IMR-90 (cell line): ENCODE measurements at regions not wholly inside any gene's neighbourhood (a gene's known extent, or its start where the extent isn't known, plus 50 kb on each side); places are given as distances from the start of the nearest gene placed in this dataset.
A peak's percentile ranks its signal among the peaks of the same experiment; 100 is the strongest.

ENCODE experiments used
- ATAC-seq: fragments of 200-7000 bp; cut with Tn5 transposase; 2 replicates; pipeline ENCODE4 v1.9.1; 2020; ENCODE audit warnings: low read depth, mild to moderate bottlenecking, moderate library complexity
- BruUV-seq: library from RNA; stranded (reverse); fragments of 400-500 nt; replicated peaks from 2 replicates; lab custom pipeline; 2021; lab: Mats Ljungman, UMichigan
- CTCF ChIA-PET: fragments of 300-600 bp; formaldehyde crosslinking; extraction: SDS; loops from one replicate; lab custom pipeline; 2021; ENCODE audit warnings: antibody characterized with exemption; lab: Yijun Ruan, JAX
- POLR2A ChIA-PET: fragments of 300-600 bp; sonication (Branson Sonifier 250); formaldehyde crosslinking; loops from one replicate; lab custom pipeline; 2022; ENCODE audit warnings: antibody characterized with exemption; ENCODE audit not compliant: unreplicated experiment; lab: Charles Lee
- DNase-seq: peaks from one replicate; pipeline ENCODE4 v3.0.0; 2013
- H2AFZ ChIP-seq: replicated peaks from 2 replicates; pipeline ENCODE3; 2013; ENCODE audit warnings: low read length, mild to moderate bottlenecking; ENCODE audit not compliant: poor library complexity
- H2AK5ac ChIP-seq: 2 replicates; pipeline ENCODE4 v1.6.1; 2013; ENCODE audit warnings: low read depth, low read length, inconsistent platforms
- H2AK9ac ChIP-seq: replicated peaks from 2 replicates; pipeline ENCODE3; 2013; ENCODE audit warnings: mild to moderate bottlenecking, low read depth, low read length, moderate library complexity; ENCODE audit not compliant: poor library complexity
- H2BK120ac ChIP-seq: 2 replicates; pipeline ENCODE4 v1.6.1; 2013; ENCODE audit warnings: low read depth, low read length, inconsistent platforms
- H2BK15ac ChIP-seq: 3 replicates; pipeline ENCODE4 v1.6.1; 2013; ENCODE audit warnings: low read depth, low read length, inconsistent platforms
- H2BK20ac ChIP-seq: 2 replicates; pipeline ENCODE4 v1.6.1; 2013; ENCODE audit warnings: low read depth, mild to moderate bottlenecking, inconsistent platforms, low read length, moderate library complexity
- H2BK5ac ChIP-seq: 2 replicates; pipeline ENCODE4 v1.6.1; 2013; ENCODE audit warnings: mild to moderate bottlenecking, low read depth, low read length, inconsistent platforms; ENCODE audit not compliant: poor library complexity, severe bottlenecking
- H3K14ac ChIP-seq: replicated peaks from 2 replicates; pipeline ENCODE4 v1.6.1; 2013; ENCODE audit warnings: low read depth, low read length, inconsistent platforms
- H3K18ac ChIP-seq: 2 replicates; pipeline ENCODE4 v1.6.1; 2013; ENCODE audit warnings: low read depth, low read length, control low read depth
- H3K23ac ChIP-seq: 2 replicates; pipeline ENCODE4 v1.6.1; 2013; ENCODE audit warnings: low read depth, low read length, inconsistent platforms
- H3K27ac ChIP-seq: 2 replicates; pipeline ENCODE4 v1.5.1; 2013; ENCODE audit warnings: mild to moderate bottlenecking, control low read depth, low read length; ENCODE audit not compliant: insufficient read depth
- H3K27me3 ChIP-seq: 2 replicates; pipeline ENCODE4 v1.6.1; 2013; ENCODE audit warnings: low read length; ENCODE audit not compliant: control insufficient read depth, insufficient read depth
- H3K36me3 ChIP-seq: 2 replicates; pipeline ENCODE4 v1.6.1; 2013; ENCODE audit warnings: low read length, mixed read lengths; ENCODE audit not compliant: control insufficient read depth, insufficient read depth
- H3K4ac ChIP-seq: 2 replicates; pipeline ENCODE4 v1.6.1; 2013; ENCODE audit warnings: low read depth, low read length, inconsistent platforms
- H3K4me1 ChIP-seq: 2 replicates; pipeline ENCODE4 v1.6.1; 2013; ENCODE audit warnings: low read length, mixed read lengths; ENCODE audit not compliant: control insufficient read depth, insufficient read depth
- H3K4me2 ChIP-seq: 2 replicates; pipeline ENCODE4 v1.6.1; 2013; ENCODE audit warnings: low read depth, mild to moderate bottlenecking, control low read depth, low read length, moderate library complexity
- H3K4me3 ChIP-seq: 2 replicates; pipeline ENCODE4 v1.5.1; 2013; ENCODE audit warnings: low read depth, mild to moderate bottlenecking, control low read depth, low read length, moderate library complexity; ENCODE audit not compliant: insufficient read depth
- H3K56ac ChIP-seq: 2 replicates; pipeline ENCODE4 v1.6.1; 2013; ENCODE audit warnings: low read length, inconsistent platforms; ENCODE audit not compliant: insufficient read depth; ENCODE audit errors: extremely low read depth
- H3K79me1 ChIP-seq, 2 experiments: 2 replicates each; pipeline ENCODE4 v1.6.1; 2013; ENCODE audit warnings: low read length in 2 of 2, inconsistent platforms in 1 of 2, low read depth in 1 of 2
- H3K9ac ChIP-seq: 2 replicates; pipeline ENCODE4 v1.6.1; 2013; ENCODE audit warnings: low read depth, low read length, control low read depth
- H3K9me1 ChIP-seq: 2 replicates; pipeline ENCODE4 v1.6.1; 2013; ENCODE audit warnings: low read length, inconsistent platforms; ENCODE audit not compliant: insufficient read depth
- H3K9me3 ChIP-seq: 2 replicates; pipeline ENCODE4 v1.6.1; 2013; ENCODE audit warnings: low read length; ENCODE audit not compliant: control insufficient read depth, insufficient read depth
- H4K20me1 ChIP-seq: 2 replicates; pipeline ENCODE4 v1.6.1; 2013; ENCODE audit warnings: low read length, inconsistent platforms; ENCODE audit not compliant: insufficient read depth
- H4K5ac ChIP-seq: 2 replicates; pipeline ENCODE4 v1.6.1; 2013; ENCODE audit warnings: mild to moderate bottlenecking, low read depth, low read length, control low read depth
- H4K8ac ChIP-seq, 2 experiments: 2 replicates each; pipeline ENCODE4 v1.6.1; 2013; ENCODE audit warnings: low read depth in 2 of 2, low read length in 2 of 2, control low read depth in 1 of 2, inconsistent platforms in 1 of 2
- H4K91ac ChIP-seq: 2 replicates; pipeline ENCODE4 v1.6.1; 2013; ENCODE audit warnings: low read depth, low read length, inconsistent platforms; ENCODE audit not compliant: insufficient read depth
- POLR2A ChIP-seq: IDR thresholded peaks from 2 replicates; pipeline ENCODE4 v1.6.1; 2012; ENCODE audit warnings: mild to moderate bottlenecking, low read depth, low read length
- WGBS, 2 experiments: methylation state at CpG; one replicate each; pipeline versions ENCODE4 v1.1.5 to v1.1.7; 2013; ENCODE audit warnings: missing lambda C conversion rate in 2 of 2; ENCODE audit not compliant: insufficient read length in 1 of 2; ENCODE audit errors: extremely low coverage in 2 of 2; 5-methylcytosine and 5-hydroxymethylcytosine counted together
- dilution Hi-C: fragments of 300-500 bp; cut with HindIII; formaldehyde crosslinking; loops from one replicate; pipeline ENCODE4 v1.14.3; 2018; ENCODE audit warnings: low sequenced_read_pairs; ENCODE audit not compliant: unreplicated experiment
- in situ Hi-C: fragments of 300-500 bp; cut with MboI; formaldehyde crosslinking; loops from 3 replicates; pipeline ENCODE4 v1.14.3; 2019; ENCODE audit warnings: low sequenced_read_pairs, inconsistent platforms, mixed read lengths
- intact Hi-C: fragments of 100-400 bp; cut with micrococcal nuclease; formaldehyde crosslinking; loops from 2 replicates; pipeline ENCODE4 v1.10.0; 2022
- TF ChIP-seq, protein P1 (sequence below): fragments of 150-350 bp; IDR thresholded peaks from 2 replicates; pipeline ENCODE4 v1.6.1; 2016; ENCODE audit warnings: low read depth, mild to moderate bottlenecking, low read length, moderate library complexity, borderline replicate concordance

DNA sequence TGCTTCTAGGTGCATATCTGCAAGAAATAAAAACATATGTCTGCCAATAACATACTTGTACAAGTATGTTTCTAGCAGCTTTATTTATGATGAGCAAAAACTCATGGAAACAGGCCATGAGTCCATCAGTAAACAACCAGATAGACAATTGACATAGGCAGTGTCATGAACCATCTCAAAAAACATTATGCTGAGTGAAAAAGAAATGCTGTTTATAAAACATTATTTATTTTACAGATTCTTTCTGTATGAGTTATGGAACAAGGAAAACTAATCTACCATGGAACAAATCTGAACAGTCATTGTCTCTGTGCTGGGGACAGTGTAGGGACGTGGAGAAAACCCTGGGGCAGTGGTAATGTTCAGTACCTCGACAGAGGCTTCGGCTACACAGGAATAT lies 283.9 kb downstream of the UQCRFS1 start:
- POLR2A ChIA-PET, result no interaction called here
- peak; percentile 86 for ATAC-seq

More for the DNA sequence above, 283.9 kb downstream of the UQCRFS1 start:
- Histone ChIP-seq H2BK20ac (peak overlapping the region; percentile 81), H3K27ac (peak overlapping the region; percentile 74; the same call in 1 of the 2 replicates), H2BK5ac (peak overlapping the region; percentile 89), H4K8ac (peak overlapping the region in 1 of 2 experiments; percentile 71; a peak in 1 of 4 replicates), H4K20me1 (no peaks in the 10 kb centered on the region), H2BK15ac (no peak overlapping the region), H3K4me3 (no peak overlapping the region), H3K14ac (0 out of 2 replicates have a peak overlapping the region, but pooled peaks have one; percentile 20), H4K5ac (peak overlapping the region; percentile 74; the same call in 1 of the 2 replicates), H4K91ac (peak overlapping the region; percentile 64), H2AK5ac (no peak overlapping the region), H2AFZ (no peak overlapping the region), H2AK9ac (no peak overlapping the region), H3K36me3 (no peaks in the 10 kb centered on the region), H3K18ac (peak overlapping the region; percentile 80; the same call in 1 of the 2 replicates), H3K4ac (peak overlapping the region; percentile 87), H3K56ac (no peak overlapping the region; the same call in 1 of the 2 replicates), H3K79me1 (no peaks in the 10 kb centered on the region), H3K9me3 (peaks cover 2% of the 10 kb centered on the region; the same call in 1 of the 2 replicates), H3K4me2 (peak overlapping the region; percentile 63; the same call in 1 of the 2 replicates), H3K4me1 (peaks cover 4% of the 10 kb centered on the region; the same call in 1 of the 2 replicates), H3K9me1 (no peaks in the 10 kb centered on the region), H3K9ac (no peak overlapping the region), H3K23ac (peak overlapping the region; percentile 35; the same call in 1 of the 2 replicates), H2BK120ac (peak overlapping the region; percentile 80), H3K27me3 (no peaks in the 10 kb centered on the region)
- DNase-seq, result peak; percentile 52
- no TSS peak for BruUV-seq
- dilution Hi-C loops (no loop called here), in situ Hi-C loops (no loop called here), intact Hi-C loops (no loop called here)
- TF ChIP-seq, protein P1, sequence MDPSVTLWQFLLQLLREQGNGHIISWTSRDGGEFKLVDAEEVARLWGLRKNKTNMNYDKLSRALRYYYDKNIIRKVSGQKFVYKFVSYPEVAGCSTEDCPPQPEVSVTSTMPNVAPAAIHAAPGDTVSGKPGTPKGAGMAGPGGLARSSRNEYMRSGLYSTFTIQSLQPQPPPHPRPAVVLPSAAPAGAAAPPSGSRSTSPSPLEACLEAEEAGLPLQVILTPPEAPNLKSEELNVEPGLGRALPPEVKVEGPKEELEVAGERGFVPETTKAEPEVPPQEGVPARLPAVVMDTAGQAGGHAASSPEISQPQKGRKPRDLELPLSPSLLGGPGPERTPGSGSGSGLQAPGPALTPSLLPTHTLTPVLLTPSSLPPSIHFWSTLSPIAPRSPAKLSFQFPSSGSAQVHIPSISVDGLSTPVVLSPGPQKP, result no peak
- TF ChIP-seq POLR2A, result 0 out of 2 replicates have a peak, but pooled peaks have one; percentile 19
- CTCF ChIA-PET, result no interaction called here
- WGBS, 2 experiments, result no CpG with 5 or more reads among the region's 3 CpGs
